Osteocyte (in vitro differentiated cells): ENCODE measurements at regions not wholly inside any gene's neighbourhood (a gene's known extent, or its start where the extent isn't known, plus 50 kb on each side); places are given as distances from the start of the nearest gene placed in this dataset.

ENCODE experiments used
- DNase-seq: peaks from one replicate; pipeline ENCODE4 v3.0.0; 2021; ENCODE audit warnings: mixed read lengths; ENCODE audit not compliant: unreplicated experiment; ENCODE audit errors: extremely low spot score
- H3K27ac Mint-ChIP-seq: one replicate; pipeline ENCODE4 v1.8.0; 2021; ENCODE audit warnings: mild to moderate bottlenecking, mixed read lengths; ENCODE audit not compliant: unreplicated experiment
- H3K27me3 Mint-ChIP-seq: one replicate; pipeline ENCODE4 v1.8.0; 2021; ENCODE audit warnings: mixed read lengths; ENCODE audit not compliant: unreplicated experiment
- H3K36me3 Mint-ChIP-seq: one replicate; pipeline ENCODE4 v1.8.0; 2021; ENCODE audit warnings: mixed read lengths; ENCODE audit not compliant: unreplicated experiment
- H3K4me1 Mint-ChIP-seq: one replicate; pipeline ENCODE4 v1.8.0; 2021; ENCODE audit warnings: mixed read lengths; ENCODE audit not compliant: unreplicated experiment
- H3K4me3 Mint-ChIP-seq: one replicate; pipeline ENCODE4 v1.8.0; 2021; ENCODE audit warnings: mild to moderate bottlenecking, moderate library complexity, mixed read lengths; ENCODE audit not compliant: unreplicated experiment
- H3K9me3 Mint-ChIP-seq: one replicate; pipeline ENCODE4 v1.8.0; 2021; ENCODE audit warnings: mixed read lengths; ENCODE audit not compliant: unreplicated experiment
- CTCF ChIP-seq: fragments of 200-600 bp; sonication (generic); IDR thresholded peaks from 2 replicates; pipeline ENCODE4 v1.5.0; 2021; ENCODE audit warnings: antibody characterized with exemption, mild to moderate bottlenecking, moderate library complexity

- Mint-ChIP-seq H3K4me3 (no peak overlapping the region), H3K36me3 (no peaks in the 10 kb centered on the region), H3K9me3 (no peaks in the 10 kb centered on the region), H3K4me1 (no peaks in the 10 kb centered on the region), H3K27ac (no peak overlapping the region), H3K27me3 (no peaks in the 10 kb centered on the region)
- no peak for DNase-seq
- no peak for TF ChIP-seq CTCF
These were observed 312.5 kb downstream of the RASEF start for GRCh38 chr9:82750411-82750913.

GRCh38 chr9:82757924-82758323 lies 305.0 kb downstream of the RASEF start:
- Mint-ChIP-seq H3K4me3 (no peak overlapping the region), H3K27me3 (no peaks in the 10 kb centered on the region), H3K4me1 (no peaks in the 10 kb centered on the region), H3K36me3 (no peaks in the 10 kb centered on the region), H3K27ac (no peak overlapping the region), H3K9me3 (peaks cover 6% of the 10 kb centered on the region)
- no peak for TF ChIP-seq CTCF
- DNase-seq = no peak

- peaks cover 6% of the 10 kb centered on the region for H3K9me3 Mint-ChIP-seq
- no peak for DNase-seq
- no peak overlapping the region for H3K4me3 Mint-ChIP-seq
- peaks cover 4% of the 10 kb centered on the region for H3K27me3 Mint-ChIP-seq
- TF ChIP-seq CTCF = no peak
- no peak overlapping the region for H3K27ac Mint-ChIP-seq
- no peaks in the 10 kb centered on the region for H3K4me1 Mint-ChIP-seq
- no peaks in the 10 kb centered on the region for H3K36me3 Mint-ChIP-seq
These were observed 301.9 kb downstream of the RASEF start for GRCh38 chr9:82761027-82761426.

GRCh38 chr9:82761956-82762355 lies 301.0 kb downstream of the RASEF start:
- H3K9me3 Mint-ChIP-seq = peaks cover 6% of the 10 kb centered on the region
- H3K27me3 Mint-ChIP-seq = peaks cover 4% of the 10 kb centered on the region
- no peak for DNase-seq
- no peak for TF ChIP-seq CTCF
- no peaks in the 10 kb centered on the region for H3K36me3 Mint-ChIP-seq
- no peak overlapping the region for H3K4me3 Mint-ChIP-seq
- H3K4me1 Mint-ChIP-seq = no peaks in the 10 kb centered on the region
- no peak overlapping the region for H3K27ac Mint-ChIP-seq

- no peak for TF ChIP-seq CTCF
- no peak overlapping the region for H3K4me3 Mint-ChIP-seq
- H3K36me3 Mint-ChIP-seq = no peaks in the 10 kb centered on the region
- no peaks in the 10 kb centered on the region for H3K4me1 Mint-ChIP-seq
- no peaks in the 10 kb centered on the region for H3K9me3 Mint-ChIP-seq
- H3K27ac Mint-ChIP-seq = no peak overlapping the region
- H3K27me3 Mint-ChIP-seq = peaks cover 4% of the 10 kb centered on the region
- DNase-seq = no peak
These were observed 299.3 kb downstream of the RASEF start for GRCh38 chr9:82763656-82764055.
